Choroid plexus epithelial cell (primary cell): ENCODE measurements at regions not wholly inside any gene's neighbourhood (a gene's known extent, or its start where the extent isn't known, plus 50 kb on each side); places are given as distances from the start of the nearest gene placed in this dataset.
A peak's percentile ranks its signal among the peaks of the same experiment; 100 is the strongest.

ENCODE experiments used
- DNase-seq: peaks from one replicate; pipeline ENCODE4 v3.0.0-alpha.2; 2010; ENCODE audit warnings: low read depth
- H3K4me3 ChIP-seq: 2 replicates; pipeline ENCODE4 v1.5.1; 2011; ENCODE audit warnings: low read depth, mild to moderate bottlenecking, control low read depth, low read length, moderate library complexity
- CTCF ChIP-seq: conservative IDR thresholded peaks from 2 replicates; pipeline ENCODE4 v1.5.1; 2011; ENCODE audit warnings: low read depth, mild to moderate bottlenecking, control low read depth, inconsistent platforms, low read length, moderate library complexity

- TF ChIP-seq CTCF: no peak
- DNase-seq: no peak
- H3K4me3 ChIP-seq: no peak overlapping the region
Measured at GRCh38 chr21:15373941-15374340, 309.1 kb upstream of the NRIP1 start.

GRCh38 chr21:15379776-15380175 is 315.0 kb upstream of the NRIP1 start:
- DNase-seq: peak; percentile 23
- TF ChIP-seq CTCF: no peak

GRCh38 chr21:15383588-15383987 is 318.8 kb upstream of the NRIP1 start:
- TF ChIP-seq CTCF: no peak
- no peak for DNase-seq
- no peak overlapping the region for H3K4me3 ChIP-seq

More at GRCh38 chr21:15379776-15380175, 315.0 kb upstream of the NRIP1 start:
- H3K4me3 ChIP-seq: no peak overlapping the region

- no peak overlapping the region for H3K4me3 ChIP-seq
- DNase-seq: no peak
- TF ChIP-seq CTCF: no peak
Measured at GRCh38 chr21:15390049-15390448, 325.2 kb upstream of the NRIP1 start.

GRCh38 chr21:15397258-15397657 is 332.5 kb upstream of the NRIP1 start:
- no peak for DNase-seq
- TF ChIP-seq CTCF: no peak
- no peak overlapping the region for H3K4me3 ChIP-seq

- no peak overlapping the region for H3K4me3 ChIP-seq
- no peak for DNase-seq
- no peak for TF ChIP-seq CTCF
Measured at GRCh38 chr21:15400905-15401304, 328.9 kb upstream of the USP25 start.

GRCh38 chr21:15401331-15401730 is 328.5 kb upstream of the USP25 start:
- no peak for TF ChIP-seq CTCF
- H3K4me3 ChIP-seq: no peak overlapping the region
- no peak for DNase-seq
